DMS153 (cell line): ENCODE measurements at regions not wholly inside any gene's neighbourhood (a gene's known extent, or its start where the extent isn't known, plus 50 kb on each side); places are given as distances from the start of the nearest gene placed in this dataset.
A peak's percentile ranks its signal among the peaks of the same experiment; 100 is the strongest.

Experiments
- DNase-seq: peaks from one replicate; lab custom pipeline; 2025; lab: John Stamatoyannopoulos, UW

DNA sequence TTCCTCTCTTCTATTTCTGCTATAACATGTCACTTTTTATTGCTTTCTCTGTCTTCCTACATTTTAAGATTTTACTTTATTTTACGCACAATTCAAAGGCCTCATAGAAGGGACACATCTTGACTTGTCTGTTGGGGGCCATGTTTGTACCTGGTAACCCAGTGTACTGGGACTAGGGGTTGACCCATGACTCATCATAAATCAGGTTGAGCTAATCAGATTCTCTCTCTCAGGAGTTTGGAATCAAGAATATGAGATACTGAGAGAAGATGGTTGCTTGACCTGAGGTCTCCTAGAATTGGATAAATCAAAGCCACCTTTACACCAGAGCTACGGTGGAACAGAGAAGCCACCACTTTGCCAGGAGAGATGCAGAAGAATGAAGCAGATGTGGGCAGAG lies 153.0 kb downstream of the UXS1 start:
- DNase-seq, result no peak

DNA sequence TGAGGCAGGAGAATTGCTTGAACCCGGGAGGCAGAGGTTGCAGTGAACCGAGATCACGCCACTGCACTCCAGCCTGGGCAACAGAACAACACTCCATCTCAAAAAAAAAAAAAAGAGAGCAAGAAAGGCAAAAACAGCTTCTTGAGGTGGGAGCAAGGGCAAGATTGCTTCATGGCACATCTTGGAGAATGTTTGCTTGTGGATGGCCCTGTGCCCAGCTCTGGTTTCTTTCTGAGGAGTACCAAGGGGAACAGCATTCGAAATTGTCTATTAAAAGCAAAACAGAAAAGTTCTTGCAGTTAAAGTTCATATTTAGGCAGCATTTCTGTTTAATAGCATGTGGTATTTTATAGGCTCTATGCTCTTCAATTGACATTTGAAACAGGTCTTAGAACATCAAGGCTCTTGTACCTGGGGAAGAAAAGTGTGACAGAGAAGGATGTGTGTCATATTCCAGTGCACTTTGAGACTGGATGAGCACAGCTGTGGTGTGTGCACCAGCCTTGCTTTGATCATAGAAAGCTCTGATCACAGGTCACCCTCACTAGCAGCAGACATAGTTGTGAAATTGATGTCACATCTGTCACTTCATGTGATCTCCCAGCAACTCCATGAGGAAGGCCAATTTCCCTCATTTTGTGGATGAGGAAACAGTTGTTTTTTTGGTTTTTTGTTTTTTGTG lies 154.3 kb downstream of the UXS1 start:
- no peak for DNase-seq

- no peak for DNase-seq
These were observed 155.3 kb downstream of the UXS1 start for GRCh38 chr2:106038601-106039375.

GRCh38 chr2:106037932-106038331 lies 156.2 kb downstream of the UXS1 start:
- DNase-seq, result no peak

GRCh38 chr2:106037262-106037661 lies 156.8 kb downstream of the UXS1 start:
- DNase-seq, result no peak

GRCh38 chr2:106034325-106034724 lies 159.8 kb downstream of the UXS1 start:
- DNase-seq, result no peak

GRCh38 chr2:106032676-106033075 lies 161.4 kb downstream of the UXS1 start:
- DNase-seq, result no peak

- no peak for DNase-seq
These were observed 163.5 kb downstream of the UXS1 start for GRCh38 chr2:106030287-106031268.

DNA sequence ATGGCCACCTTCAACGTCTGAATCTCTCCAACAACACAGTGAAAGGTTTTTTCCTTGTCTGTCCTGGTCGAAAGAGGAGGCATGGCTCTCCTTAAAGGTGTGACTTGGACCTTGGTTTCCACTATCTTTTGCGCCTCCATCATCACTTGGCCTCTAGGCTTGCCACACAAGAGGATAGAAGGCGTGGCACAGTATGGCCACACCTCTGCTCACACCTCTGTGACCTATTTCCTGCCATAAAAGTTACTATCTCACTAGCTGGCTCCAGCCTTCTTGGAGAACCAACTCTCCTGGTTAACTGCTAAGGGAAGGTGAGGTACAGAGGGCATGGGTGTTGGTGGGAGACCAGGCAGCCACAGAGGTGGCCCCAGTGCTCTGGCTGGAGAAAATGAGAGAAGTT lies 165.9 kb downstream of the UXS1 start:
- DNase-seq, result no peak

- DNase-seq, result no peak
These were observed 167.6 kb downstream of the UXS1 start for GRCh38 chr2:106026271-106027190.

- DNase-seq, result no peak
These were observed 168.3 kb downstream of the UXS1 start for GRCh38 chr2:106025796-106026195.

GRCh38 chr2:106021662-106022028 lies 172.5 kb downstream of the UXS1 start:
- DNase-seq, result no peak

GRCh38 chr2:106020821-106021661 lies 173.1 kb downstream of the UXS1 start:
- peak; percentile 26 for DNase-seq

DNA sequence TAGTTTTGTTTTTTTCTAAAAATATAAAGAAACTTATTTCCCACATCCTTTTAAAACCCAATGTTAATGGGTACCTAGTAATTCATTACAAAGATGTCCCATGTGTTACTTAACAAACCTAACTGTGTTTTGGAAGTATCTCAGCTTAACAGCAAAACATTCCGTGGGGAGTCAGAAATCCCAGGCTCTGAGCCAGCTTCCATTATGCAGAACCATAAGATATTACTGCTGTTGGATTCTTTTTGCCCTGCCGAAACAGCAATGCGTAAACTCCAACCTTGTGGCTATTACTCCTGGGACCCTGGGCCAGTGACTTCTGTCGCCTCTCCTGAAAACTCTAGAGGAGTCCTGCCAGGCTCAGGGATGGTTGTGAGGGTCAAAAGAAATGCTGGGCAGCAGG lies 174.1 kb downstream of the UXS1 start:
- DNase-seq, result no peak

DNA sequence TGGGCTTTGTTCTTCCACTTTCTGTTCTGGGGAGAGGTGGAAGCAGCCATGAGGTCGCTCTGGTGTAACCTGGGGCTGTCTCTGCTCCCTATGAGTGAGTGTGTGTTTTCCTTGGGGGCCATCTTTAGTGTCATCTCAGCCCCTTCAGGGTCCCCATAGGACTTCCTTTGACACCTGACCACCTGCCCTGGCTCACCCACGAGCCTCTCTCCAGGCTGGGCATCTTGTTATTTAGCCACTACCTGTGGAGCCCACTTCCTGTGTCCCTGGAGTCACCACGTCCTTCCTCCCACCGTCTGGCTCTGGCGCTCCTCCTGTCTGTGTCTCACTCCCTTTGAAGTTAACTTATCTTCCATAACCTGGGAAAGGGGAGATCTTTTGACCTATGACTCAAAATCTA lies 176.0 kb downstream of the UXS1 start:
- DNase-seq, result no peak

- no peak for DNase-seq
These were observed 181.3 kb downstream of the UXS1 start for GRCh38 chr2:106012591-106013347.

GRCh38 chr2:106012001-106012590 lies 182.0 kb downstream of the UXS1 start:
- DNase-seq, result no peak

DNA sequence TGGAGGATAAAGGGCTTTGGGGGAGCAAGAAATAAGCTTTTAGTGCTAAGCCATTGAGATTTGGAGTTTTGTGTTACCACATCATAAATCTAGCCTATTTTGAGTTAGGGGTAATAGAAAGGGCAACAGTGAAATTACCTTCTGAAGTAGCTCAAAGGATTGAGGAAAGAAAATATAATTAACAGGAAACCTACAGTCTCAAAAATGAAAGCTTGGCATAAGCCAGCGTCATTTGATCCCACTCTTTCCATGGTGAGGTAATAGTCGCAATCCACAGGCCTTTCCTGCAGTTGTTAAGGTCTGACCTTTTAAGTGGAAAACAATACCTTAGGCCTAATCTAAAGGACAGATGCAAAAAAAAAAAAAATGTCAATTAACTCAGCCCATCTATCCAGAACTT lies 182.7 kb downstream of the UXS1 start:
- DNase-seq, result no peak

- DNase-seq, result no peak
These were observed 183.2 kb downstream of the UXS1 start for GRCh38 chr2:106010818-106011355.
